ENCODE measurements at regions not wholly inside any gene's neighbourhood (a gene's known extent, or its start where the extent isn't known, plus 50 kb on each side); places are given as distances from the start of the nearest gene placed in this dataset.

- TF ChIP-seq ZBTB49 (CRISPR knock-in tag; IDR thresholded peaks at IDR 0.05; ENCODE audit: borderline replicate concordance) (no peak), MAFK (IDR thresholded peaks at IDR 0.05; ENCODE audit: low read length) (no peak), ATF3 (IDR thresholded peaks at IDR 0.05) (no peak), ATF3 (CRISPR knock-in tag; conservative IDR thresholded peaks at IDR 0.05) (no peak), WHSC1 (IDR thresholded peaks at IDR 0.05; ENCODE audit: low read length) (no peak), KHSRP (IDR thresholded peaks at IDR 0.05) (no peak), ZNF717 (CRISPR knock-in tag; IDR thresholded peaks at IDR 0.05) (no peak), MNT (conservative IDR thresholded peaks at IDR 0.05) (no peak), ZNF384 (IDR thresholded peaks at IDR 0.05; ENCODE audit: low read depth, low read length) (no peak)
These were observed 326.4 kb downstream of the TGFB2 start (continued) for GRCh38 chr1:218671573-218671972.
